Nephron progenitor cell (in vitro differentiated cells): ENCODE measurements at regions not wholly inside any gene's neighbourhood (a gene's known extent, or its start where the extent isn't known, plus 50 kb on each side); places are given as distances from the start of the nearest gene placed in this dataset.

Source experiments
- DNase-seq: peaks from one replicate; pipeline ENCODE4 v3.0.0; 2021
- H3K27ac Mint-ChIP-seq: 2 replicates; pipeline ENCODE4 v1.8.0; 2021; ENCODE audit warnings: mild to moderate bottlenecking, moderate library complexity, mixed read lengths
- H3K27me3 Mint-ChIP-seq: 2 replicates; pipeline ENCODE4 v1.8.0; 2021; ENCODE audit warnings: mild to moderate bottlenecking, low read depth, mixed read lengths; ENCODE audit not compliant: poor library complexity
- H3K36me3 Mint-ChIP-seq: 2 replicates; pipeline ENCODE4 v1.8.0; 2021; ENCODE audit warnings: low read depth, mixed read lengths
- H3K4me1 Mint-ChIP-seq: 2 replicates; pipeline ENCODE4 v1.8.0; 2021; ENCODE audit warnings: mixed read lengths
- H3K4me3 Mint-ChIP-seq: 2 replicates; pipeline ENCODE4 v1.8.0; 2021; ENCODE audit warnings: mild to moderate bottlenecking, moderate library complexity, mixed read lengths
- H3K9me3 Mint-ChIP-seq: 2 replicates; pipeline ENCODE4 v1.8.0; 2021; ENCODE audit warnings: mild to moderate bottlenecking, moderate library complexity, mixed read lengths
- CTCF ChIP-seq: fragments of 200-600 bp; sonication (generic); IDR thresholded peaks from 2 replicates; pipeline ENCODE4 v1.5.0; 2021; ENCODE audit warnings: antibody characterized with exemption

DNA sequence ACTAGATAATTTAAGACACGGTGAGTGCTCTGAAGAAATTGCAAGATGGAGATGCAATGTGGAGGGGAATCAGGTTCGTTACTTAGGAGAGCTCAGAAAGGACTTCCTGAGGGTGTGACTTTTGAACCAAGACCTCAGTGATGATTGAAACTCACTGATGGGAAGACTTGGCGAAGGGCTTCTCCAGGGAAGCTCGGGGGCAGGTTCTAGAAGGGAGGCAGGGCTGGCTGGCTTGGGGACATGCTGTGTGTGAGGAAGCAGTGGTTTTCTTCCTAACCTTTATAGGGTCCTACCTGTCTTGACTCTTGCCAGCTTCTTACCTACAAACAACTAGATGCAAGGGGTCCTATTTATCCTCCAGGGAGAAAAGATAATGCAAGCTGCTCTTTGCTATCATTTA is 637.9 kb downstream of the ACTR3B start:
- Mint-ChIP-seq H3K27me3 (peaks cover 3% of the 10 kb centered on the region), H3K36me3 (no peaks in the 10 kb centered on the region), H3K9me3 (peaks cover 93% of the 10 kb centered on the region)

GRCh38 chr7:153397906-153398305 is 638.4 kb downstream of the ACTR3B start:
- H3K4me1 Mint-ChIP-seq: no peaks in the 10 kb centered on the region
- no peak overlapping the region for H3K4me3 Mint-ChIP-seq
- no peak for TF ChIP-seq CTCF
- H3K9me3 Mint-ChIP-seq: peaks cover 93% of the 10 kb centered on the region
- DNase-seq: no peak
- peaks cover 3% of the 10 kb centered on the region for H3K27me3 Mint-ChIP-seq
- H3K27ac Mint-ChIP-seq: no peak overlapping the region
- no peaks in the 10 kb centered on the region for H3K36me3 Mint-ChIP-seq

More for the DNA sequence above, 637.9 kb downstream of the ACTR3B start:
- no peaks in the 10 kb centered on the region for H3K4me1 Mint-ChIP-seq
- no peak for DNase-seq
- no peak for TF ChIP-seq CTCF
- H3K4me3 Mint-ChIP-seq: no peak overlapping the region
- no peak overlapping the region for H3K27ac Mint-ChIP-seq

DNA sequence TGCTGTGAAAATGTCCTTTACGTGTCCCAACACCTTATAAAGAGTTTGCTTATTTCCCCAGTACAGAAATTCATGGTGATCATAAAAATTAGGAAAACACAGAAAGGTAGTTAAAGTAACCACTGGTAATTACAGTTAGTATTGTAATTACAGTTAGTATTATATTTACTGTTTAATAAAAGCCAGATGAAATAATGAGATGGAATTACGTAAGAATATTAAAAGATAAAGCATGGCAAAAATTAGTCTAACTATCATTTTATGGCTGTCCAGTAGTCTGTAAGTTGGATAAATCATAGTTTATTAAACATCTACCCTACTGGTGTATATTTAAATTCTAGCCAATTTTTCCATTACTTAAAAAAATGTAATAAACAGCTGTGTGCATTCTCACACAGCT is 638.8 kb downstream of the ACTR3B start:
- peaks cover 93% of the 10 kb centered on the region for H3K9me3 Mint-ChIP-seq
- DNase-seq: no peak
- TF ChIP-seq CTCF: no peak
- H3K27ac Mint-ChIP-seq: no peak overlapping the region
- H3K4me1 Mint-ChIP-seq: no peaks in the 10 kb centered on the region
- no peak overlapping the region for H3K4me3 Mint-ChIP-seq
- H3K27me3 Mint-ChIP-seq: peaks cover 3% of the 10 kb centered on the region
- no peaks in the 10 kb centered on the region for H3K36me3 Mint-ChIP-seq

- no peak overlapping the region for H3K4me3 Mint-ChIP-seq
- DNase-seq: no peak
- H3K27ac Mint-ChIP-seq: no peak overlapping the region
- no peaks in the 10 kb centered on the region for H3K4me1 Mint-ChIP-seq
- peaks cover 93% of the 10 kb centered on the region for H3K9me3 Mint-ChIP-seq
- no peak for TF ChIP-seq CTCF
- no peaks in the 10 kb centered on the region for H3K36me3 Mint-ChIP-seq
- peaks cover 3% of the 10 kb centered on the region for H3K27me3 Mint-ChIP-seq
These were observed 639.4 kb downstream of the ACTR3B start for GRCh38 chr7:153398789-153399553.

- peaks cover 96% of the 10 kb centered on the region for H3K9me3 Mint-ChIP-seq
- TF ChIP-seq CTCF: no peak
- no peaks in the 10 kb centered on the region for H3K4me1 Mint-ChIP-seq
- DNase-seq: no peak
- H3K27ac Mint-ChIP-seq: no peak overlapping the region
- H3K36me3 Mint-ChIP-seq: no peaks in the 10 kb centered on the region
- no peak overlapping the region for H3K4me3 Mint-ChIP-seq
- H3K27me3 Mint-ChIP-seq: peaks cover 3% of the 10 kb centered on the region
These were observed 640.0 kb downstream of the ACTR3B start for GRCh38 chr7:153399554-153399940.
